HG02981 (cell line): ENCODE measurements at regions not wholly inside any gene's neighbourhood (a gene's known extent, or its start where the extent isn't known, plus 50 kb on each side); places are given as distances from the start of the nearest gene placed in this dataset.
"Not testable (repeated sequence)": the region's sequence is repeated elsewhere in the genome, so short reads cannot be mapped to it uniquely, and the experiment has no call there.

Source experiments
- ATAC-seq: cut with Tn5 transposase; IDR thresholded peaks from one replicate; pipeline ENCODE4 v1.9.1; 2021; ENCODE audit warnings: mild to moderate bottlenecking, moderate library complexity; ENCODE audit not compliant: unreplicated experiment

DNA sequence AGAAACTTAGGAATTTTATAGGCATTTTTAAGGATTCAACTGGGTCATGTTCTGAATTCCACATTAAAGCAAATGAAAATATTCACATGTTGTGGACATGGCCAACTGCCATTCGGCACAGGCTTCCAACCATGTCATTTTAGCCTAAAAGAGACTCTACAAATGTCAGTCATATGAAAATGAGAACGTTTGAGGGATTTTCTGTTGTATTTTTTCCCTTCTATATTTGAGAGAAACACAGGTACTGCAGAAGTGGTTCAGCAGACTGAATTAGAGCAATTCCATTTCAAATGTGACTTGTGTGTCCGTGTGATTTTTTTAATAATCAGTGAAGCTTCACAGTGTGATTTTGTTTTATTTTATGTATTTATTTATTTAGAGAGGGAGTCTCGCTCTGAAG is 124.3 kb downstream of the TP53TG3F start:
- not testable (repeated sequence) for ATAC-seq

DNA sequence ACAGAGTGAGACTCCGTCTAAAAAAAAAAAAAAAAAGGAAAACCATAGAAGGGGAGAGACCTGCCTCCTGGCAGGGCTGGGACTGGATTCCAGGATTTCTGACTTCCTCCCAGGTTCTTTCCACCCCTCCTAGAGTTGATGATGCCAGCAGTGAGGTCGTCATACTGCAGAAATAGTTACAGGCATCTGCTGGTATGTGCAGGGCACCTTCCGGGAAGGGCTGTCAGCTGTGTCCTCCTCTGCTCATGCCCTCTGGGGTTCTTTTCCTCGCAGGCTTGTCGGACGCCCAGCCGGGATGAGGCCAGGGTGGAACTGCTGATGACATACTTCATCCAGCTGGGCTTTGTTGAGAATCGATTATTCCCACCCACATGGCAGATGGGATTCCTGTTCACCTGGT is 129.2 kb downstream of the TP53TG3F start:
- not testable (repeated sequence) for ATAC-seq

DNA sequence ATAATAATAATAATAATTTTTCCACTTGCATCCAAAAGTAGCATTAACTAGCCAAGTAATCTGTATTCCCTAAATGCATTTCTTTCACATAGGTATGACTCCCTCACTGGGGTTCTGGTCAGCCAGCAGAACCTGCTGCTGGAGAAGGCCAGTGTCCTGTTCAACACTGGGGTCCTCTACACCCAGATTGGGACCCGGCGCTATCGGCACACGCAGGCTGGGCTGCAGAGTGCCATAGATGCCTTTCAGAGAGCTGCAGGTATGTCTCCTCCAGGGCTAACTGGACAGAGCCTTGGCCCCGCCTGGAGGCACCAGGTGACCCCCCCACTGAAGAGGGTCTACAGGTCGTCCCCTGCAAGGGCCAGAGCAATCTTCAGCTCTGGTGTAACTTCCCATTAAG is 133.9 kb downstream of the TP53TG3F start:
- ATAC-seq, result not testable (repeated sequence)

DNA sequence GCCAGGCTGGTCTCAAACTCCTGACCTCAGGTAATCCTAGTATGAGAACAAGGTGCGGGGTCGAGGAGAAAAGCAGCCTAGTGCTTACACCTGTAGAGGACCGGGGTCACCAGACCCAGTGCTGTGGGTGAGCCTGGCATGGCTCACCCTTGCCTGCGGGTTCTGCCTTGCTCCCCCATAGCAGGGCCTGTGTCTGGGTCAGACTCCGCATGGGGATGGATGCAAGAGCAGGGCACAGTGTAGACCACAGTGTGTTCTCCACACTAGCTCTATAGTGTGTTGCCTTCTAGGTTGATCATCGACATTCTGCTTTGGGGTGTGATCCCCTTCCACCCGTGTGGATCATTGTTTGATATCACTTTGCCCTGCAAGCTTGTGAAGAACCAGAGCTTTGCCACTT is 135.7 kb downstream of the TP53TG3F start:
- not testable (repeated sequence) for ATAC-seq

DNA sequence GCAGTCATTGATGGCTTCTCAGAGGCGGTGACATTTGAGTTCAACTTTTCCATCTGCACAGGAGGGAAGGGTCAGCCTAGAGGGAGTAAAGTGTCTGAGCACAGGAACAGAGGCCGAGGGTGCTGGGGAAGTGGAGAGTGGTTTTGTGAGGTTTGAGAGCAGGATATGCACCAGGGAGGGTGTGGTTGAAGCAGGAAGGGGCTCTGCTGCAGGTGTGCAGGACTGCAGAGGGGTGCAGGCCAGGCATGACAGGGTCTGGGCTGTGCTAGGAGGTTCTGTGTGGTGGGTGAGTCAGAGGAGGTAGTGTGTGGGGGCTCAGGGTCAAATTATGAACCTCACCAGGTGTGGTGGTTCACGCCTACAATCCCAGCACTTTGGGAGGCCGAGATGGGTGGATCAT is 141.6 kb downstream of the TP53TG3F start:
- not testable (repeated sequence) for ATAC-seq

DNA sequence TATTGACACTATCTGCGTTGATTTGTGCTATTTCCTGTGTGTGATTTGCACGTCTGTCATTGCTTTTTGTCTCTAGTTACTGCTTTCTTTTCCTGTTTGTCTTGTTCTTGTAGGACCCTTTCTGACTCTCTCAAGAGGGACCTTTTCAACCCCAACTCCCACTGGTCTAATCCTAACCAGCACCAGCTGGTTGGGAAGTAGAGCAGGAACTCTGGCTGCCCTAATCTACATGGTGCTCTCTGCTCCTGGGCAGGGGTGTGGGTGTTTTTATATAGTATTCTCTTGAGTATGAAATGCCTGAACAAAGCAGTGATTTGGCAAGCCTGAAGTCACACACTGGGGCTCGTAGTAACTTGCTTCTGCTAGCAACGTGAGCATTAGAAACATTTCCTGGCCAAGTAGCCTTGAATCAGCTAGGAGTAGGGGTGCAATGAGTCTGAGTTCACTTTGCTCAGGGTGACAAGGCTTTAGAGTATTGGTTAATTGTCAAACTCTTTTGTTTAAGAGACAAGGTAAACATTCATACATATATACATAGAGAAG is 164.2 kb downstream of the TP53TG3F start:
- ATAC-seq, result not testable (repeated sequence)

DNA sequence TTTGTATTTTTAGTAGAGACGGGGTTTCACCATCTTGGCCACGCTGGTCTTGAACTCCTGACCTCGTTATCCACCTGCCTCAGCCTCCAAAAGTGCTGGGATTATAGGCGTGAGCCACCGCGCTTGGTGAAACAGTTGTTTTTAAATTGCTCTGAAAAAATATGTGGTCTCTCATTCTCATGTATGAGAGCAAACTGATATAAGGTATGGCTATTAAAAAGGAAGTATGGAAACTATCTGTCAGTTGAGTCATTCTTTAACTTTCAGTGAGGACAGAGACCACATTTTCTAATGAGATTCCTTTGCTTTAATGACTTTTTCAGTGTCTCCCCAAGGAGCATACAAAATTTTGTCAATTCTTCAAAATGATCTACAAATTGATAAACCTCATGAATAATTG is 169.5 kb downstream of the TP53TG3F start:
- ATAC-seq, result not testable (repeated sequence)

DNA sequence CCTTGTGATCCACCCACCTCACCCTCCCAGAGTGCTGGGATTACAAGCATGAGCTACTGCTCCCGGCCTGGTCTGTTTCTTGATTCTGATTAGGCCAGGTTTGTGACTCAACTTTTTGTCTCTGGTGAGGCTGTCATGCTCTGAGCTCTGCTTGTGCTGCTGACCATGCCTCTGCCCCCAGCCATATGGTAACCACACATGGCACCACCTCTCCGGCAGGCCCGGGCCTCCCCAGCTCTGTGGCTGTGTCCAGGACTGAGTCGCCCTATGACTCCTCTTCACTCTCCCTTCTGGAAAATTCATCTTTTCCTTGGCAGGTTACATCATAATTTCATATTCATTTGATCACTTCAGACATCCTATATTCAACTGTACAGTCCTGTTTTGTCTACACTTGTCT is 172.3 kb downstream of the TP53TG3F start:
- not testable (repeated sequence) for ATAC-seq

DNA sequence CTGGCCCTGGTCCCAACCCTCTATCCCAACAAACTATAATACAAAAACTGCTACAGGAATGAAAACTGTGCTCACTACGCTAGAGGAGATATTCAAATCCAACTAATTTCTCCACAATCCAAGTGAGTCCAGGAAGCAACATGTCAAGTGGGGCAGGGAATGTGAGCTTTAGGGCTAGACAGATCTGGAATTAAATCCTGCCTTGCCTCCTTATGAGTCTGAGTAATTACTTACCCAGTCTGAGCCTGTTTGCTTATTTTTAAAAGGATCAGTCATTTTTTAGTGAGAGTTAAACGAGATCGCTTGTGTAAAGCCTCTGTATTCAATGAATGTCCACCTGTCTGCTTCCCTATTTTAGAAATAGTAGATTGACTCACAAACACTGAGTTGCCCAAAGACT is 174.6 kb downstream of the TP53TG3F start:
- ATAC-seq, result not testable (repeated sequence)

DNA sequence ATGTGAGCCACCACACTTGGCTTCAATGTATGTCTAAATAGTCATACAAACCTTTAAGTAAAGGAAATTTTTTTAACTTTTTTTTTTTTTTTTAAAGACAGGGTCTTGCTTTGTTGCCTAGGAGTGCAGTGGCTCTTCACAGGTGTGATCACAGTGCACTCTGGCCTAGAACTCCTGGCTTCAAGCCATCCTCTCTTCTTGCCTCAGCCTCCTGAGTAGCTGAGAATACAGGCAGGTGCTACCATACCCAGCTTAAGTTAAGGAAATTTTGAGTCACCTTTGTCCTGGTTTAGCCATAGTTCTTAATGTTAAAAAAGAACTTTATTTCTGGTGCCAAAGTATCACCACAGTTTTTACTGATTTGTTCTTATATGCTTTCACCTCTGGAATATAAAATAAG is 177.3 kb downstream of the TP53TG3F start:
- not testable (repeated sequence) for ATAC-seq

DNA sequence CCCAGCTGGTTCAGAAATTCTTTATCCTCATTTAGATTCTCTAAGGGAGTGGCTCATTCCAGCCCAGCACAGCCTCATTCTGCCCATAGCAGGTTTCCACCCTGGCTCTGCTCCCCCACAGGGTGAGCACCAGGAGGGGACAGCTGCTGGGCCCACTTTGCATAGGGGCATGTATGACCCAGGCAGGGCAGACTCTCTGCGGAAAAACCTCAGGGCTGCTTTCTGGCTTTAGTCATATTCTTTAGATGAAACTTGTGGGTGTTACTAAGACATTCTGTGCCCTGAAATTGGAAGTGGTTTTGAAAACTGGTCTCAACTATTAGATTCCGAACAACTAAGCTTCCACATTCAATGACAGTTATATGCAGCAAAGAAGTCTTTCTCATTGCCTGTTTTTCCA is 183.9 kb downstream of the TP53TG3F start:
- ATAC-seq, result peak; percentile 83

DNA sequence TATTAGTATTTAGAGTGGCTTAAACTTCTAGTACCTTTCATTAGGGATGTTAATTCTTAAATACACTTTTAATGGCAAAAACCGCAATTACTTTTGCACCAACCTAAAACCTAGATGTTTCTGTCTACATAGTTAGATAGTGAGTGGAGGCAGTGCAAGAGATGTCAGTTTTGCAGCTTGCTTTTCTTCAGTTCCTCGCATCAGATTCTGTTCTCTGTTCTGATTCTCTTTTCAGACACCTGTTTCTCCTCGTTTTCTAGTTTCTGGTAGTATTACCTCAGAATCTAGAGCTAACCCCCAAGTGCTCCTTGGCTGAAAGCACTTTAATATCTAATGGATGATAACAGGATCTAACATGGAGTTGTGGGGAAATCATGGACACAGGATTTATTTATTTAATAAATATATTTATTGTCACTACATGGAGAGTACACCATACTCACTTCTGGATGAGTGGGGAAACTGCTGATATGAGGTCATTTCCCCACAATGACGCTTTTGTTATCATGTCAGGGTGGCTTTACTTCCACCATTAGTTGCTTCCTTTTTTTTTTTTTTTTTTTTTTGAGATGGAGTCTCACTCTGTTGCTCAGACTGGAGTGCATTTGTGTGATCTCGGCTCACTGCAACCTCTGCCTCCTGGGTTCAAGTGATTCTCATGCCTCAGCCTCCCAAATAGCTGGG is 184.4 kb downstream of the TP53TG3F start:
- peak; percentile 44 for ATAC-seq

DNA sequence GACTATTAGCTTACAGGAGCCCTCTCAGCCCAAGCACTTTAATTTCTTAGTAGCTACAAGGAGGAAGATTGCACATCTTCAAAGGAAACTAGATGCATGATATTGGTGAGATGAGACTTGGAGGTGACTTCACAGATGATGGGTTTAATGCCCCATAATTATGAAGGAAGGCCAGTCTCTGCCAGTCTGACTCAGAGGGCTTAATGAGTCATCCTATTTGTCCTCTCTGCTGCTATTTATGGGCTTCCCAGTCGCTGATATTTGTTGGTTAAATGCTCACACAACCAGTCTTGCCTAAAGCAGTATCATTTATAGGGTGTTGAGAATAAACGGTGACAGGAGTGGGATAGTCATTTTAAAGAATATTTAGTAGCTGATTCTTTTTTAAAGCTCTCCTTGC is 187.0 kb downstream of the TP53TG3F start:
- not testable (repeated sequence) for ATAC-seq

DNA sequence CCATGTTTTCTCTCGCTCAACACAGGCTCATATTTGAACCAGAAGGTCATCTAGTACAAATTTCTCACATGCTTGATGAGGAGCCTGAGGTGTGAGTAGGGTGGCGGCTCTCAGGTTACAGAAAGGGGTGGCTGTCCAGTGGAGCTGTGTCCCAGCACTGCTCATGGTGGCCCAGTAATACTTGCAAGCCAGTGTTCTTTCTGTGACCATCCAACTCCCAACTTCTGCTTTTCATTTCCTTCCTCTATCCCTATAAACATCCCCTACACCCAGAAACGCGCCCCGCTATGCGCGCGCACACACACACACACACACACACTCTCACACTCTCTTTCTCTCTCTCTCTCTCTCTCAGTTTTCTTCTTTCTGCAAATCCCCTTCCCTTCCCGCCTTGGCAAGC is 196.3 kb downstream of the TP53TG3F start:
- ATAC-seq, result not testable (repeated sequence)

DNA sequence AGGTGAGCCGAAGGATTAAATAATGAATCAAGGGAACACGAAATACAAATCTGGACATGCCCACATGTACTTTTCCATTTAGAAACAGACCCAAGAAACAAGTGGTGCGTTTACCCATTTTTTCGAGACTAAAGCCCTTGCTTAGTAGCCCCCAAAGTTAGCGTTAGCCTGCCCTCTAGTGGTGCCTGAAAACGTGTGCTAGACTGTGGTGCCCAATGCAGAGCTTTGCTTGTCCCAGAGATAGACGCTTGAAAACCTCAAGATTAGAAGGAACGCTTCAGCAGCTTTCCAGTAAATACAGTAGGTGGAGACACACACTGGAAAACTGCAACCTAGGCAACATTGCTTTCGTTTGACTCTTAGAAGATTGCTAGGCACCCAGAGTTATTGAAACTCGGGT is 197.0 kb downstream of the TP53TG3F start:
- peak; percentile 77 for ATAC-seq

DNA sequence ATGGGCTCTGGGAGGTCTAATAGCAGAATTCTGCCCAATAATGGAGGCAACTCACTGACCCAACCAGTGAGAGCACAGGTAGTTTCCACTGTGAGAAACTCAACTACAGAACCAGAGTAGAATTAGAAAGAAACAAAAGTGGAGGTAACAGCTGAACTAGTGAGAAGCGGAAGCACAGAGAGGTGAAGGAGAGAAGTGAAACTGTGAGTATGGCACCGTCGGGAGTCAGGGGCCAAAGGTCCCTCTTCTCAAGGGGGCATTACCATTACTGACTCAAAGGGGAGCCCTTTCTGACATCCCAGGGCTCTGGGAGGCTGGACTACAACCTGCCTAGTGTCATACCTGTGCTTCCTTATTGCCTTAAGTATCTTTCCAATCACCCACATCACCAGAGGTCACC is 198.3 kb downstream of the TP53TG3F start:
- peak; percentile 40 for ATAC-seq

DNA sequence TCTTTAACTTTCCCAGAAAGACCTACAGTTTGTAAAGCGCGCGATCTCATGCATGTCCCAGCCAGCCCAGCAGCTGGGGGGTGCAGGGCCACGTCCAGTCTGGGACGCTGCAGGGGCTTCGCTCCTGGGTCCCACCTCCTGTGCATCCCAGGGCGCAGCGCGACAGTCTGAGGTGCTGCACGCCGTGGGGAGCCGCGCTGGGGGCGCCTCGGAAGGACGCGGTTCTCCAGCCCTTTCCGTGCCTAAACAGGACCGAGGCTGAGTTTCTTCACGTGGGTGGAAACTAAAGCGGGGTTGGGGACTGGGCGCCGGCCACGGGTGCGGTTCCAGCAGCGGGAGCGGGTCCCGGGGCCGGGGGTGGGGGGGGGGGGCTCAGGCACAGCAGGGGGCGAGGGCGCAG is 221.4 kb downstream of the TP53TG3F start:
- not testable (repeated sequence) for ATAC-seq

DNA sequence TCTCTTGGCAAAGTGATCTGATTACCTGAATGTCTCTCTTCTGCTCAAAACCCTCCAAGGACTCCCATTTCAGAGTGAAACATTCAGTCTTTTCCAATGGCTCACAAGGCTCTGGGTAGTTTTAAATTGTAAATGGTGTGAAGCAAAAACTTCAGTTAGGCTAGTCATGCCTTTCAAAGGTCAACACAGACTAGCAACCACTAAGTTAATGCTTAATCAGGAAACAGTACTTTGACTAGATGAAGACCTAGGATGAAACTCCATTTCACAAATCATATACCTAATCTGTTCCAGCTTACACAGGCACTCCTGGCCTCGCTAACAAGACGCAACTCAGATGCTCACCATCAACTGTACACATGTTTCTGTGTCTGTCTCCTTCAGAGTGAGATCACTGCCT is 240.9 kb downstream of the TP53TG3F start:
- not testable (repeated sequence) for ATAC-seq

DNA sequence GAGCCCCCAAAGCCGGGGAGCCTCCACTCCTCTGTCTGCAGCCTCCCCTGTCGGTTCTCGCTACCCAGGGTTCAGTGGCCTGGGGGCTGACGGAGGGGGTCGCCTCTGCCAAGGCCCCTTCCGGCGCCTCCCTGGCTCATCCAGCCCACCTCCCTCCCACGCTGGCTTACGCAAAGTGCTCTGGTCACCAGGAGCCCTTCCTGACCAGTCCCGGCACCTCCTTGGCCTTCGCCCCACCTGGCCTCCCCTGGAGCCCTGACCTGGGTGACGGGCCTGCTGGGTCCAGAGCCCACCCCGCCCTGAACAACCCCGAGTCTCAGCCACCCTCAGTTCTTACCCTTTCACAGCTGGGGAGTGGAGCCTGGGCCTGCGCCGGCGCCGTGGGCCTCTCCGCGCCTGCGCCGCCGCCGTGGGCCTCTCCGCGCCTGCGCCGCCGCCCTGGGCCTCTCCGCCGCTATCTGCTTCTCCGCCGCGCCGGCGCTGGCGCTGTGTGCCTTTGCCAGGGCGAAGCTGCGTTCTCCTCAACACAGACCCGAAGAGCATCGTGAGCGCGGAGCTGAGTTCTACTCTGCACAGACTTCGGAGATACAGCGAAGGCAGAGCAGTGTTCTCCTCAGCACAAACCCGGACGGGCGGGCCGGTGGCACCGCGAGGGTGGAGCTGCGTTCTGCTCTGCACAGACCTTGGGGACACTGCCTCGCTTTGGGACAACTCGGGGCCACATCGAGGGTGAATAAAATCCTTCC is 247.6 kb downstream of the TP53TG3F start:
- not testable (repeated sequence) for ATAC-seq

DNA sequence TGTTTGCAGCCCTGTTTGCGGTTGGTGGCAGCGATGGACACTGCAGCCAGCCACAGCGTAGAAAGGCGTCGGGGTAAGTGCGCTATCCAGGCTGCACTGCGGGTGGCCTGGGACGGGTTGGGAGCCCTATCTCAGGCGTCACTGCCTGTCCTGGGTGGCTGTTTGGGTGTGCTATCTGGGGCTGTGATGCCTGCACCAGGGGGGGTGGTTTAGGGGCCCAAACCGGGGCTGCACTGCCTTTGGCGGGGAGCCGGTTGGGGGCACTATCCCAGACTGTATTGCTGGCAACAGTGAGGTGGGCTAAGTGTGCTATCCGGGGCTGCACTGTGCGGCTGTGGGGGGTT is 248.2 kb downstream of the TP53TG3F start:
- not testable (repeated sequence) for ATAC-seq

DNA sequence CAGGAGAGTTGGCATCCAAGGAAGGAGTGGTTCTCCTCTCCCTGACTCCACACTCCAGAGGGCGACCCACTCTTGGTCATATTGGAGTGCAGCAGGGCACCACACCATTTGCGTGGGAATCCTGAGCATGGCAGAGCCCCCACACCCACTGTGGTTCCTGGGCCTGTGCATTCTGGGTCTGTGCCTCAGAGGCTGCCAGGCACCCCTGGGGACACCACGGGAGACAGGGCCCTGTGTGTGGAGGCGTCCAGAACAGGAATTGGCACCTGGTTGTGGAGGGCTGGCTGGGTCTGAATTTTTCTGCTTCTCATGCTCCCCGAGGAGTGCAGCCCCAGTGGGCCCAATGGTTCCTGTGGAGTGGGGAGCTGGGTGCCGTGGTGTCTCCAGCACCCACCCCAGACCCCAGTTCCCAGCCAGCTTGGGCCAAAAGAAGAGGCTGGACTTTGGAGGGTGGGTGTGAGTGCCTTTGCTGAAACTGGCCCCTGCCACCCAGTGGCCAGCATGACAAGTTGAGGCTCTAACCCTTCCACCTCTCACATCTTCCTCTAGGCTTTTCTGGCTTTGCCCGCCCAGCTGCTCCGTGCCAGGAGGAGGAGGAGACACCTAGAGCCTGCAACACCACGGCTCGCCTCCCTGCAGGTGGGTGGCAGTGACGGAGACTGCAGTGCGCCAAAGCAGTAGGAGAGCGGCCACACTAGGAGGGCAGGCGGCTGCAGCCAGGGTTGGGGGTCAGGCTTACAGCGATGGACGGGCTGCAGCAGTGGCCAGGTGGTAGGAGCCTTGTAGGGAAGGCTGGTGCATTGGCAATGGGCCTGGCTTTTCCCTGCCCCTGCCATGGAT is 250.7 kb downstream of the TP53TG3F start:
- ATAC-seq, result not testable (repeated sequence)
